ENCODE measurements at regions not wholly inside any gene's neighbourhood (a gene's known extent, or its start where the extent isn't known, plus 50 kb on each side); places are given as distances from the start of the nearest gene placed in this dataset.

GRCh38 chr4:136847881-136848621 lies 684.2 kb downstream of the PCDH18 start:
- no peak for TF ChIP-seq CTCF (IDR thresholded peaks at IDR 0.05; ENCODE audit: insufficient read depth, low read length)
- no peak for TF ChIP-seq REST (IDR thresholded peaks at IDR 0.05; ENCODE audit: insufficient replicate concordance, low read depth)
- TF ChIP-seq POLR2AphosphoS5 (IDR thresholded peaks at IDR 0.05; ENCODE audit: low read depth): no peak
- TF ChIP-seq GABPA (IDR thresholded peaks at IDR 0.05; ENCODE audit: low read depth): no peak

Data from HL-60 (cell line).